Nephron progenitor cell (in vitro differentiated cells): ENCODE measurements at regions not wholly inside any gene's neighbourhood (a gene's known extent, or its start where the extent isn't known, plus 50 kb on each side); places are given as distances from the start of the nearest gene placed in this dataset.
"Not testable (repeated sequence)": the region's sequence is repeated elsewhere in the genome, so short reads cannot be mapped to it uniquely, and the experiment has no call there.

Source experiments
- DNase-seq: peaks from one replicate; pipeline ENCODE4 v3.0.0; 2021
- H3K27ac Mint-ChIP-seq: 2 replicates; pipeline ENCODE4 v1.8.0; 2021; ENCODE audit warnings: mild to moderate bottlenecking, moderate library complexity, mixed read lengths
- H3K27me3 Mint-ChIP-seq: 2 replicates; pipeline ENCODE4 v1.8.0; 2021; ENCODE audit warnings: mild to moderate bottlenecking, low read depth, mixed read lengths; ENCODE audit not compliant: poor library complexity
- H3K36me3 Mint-ChIP-seq: 2 replicates; pipeline ENCODE4 v1.8.0; 2021; ENCODE audit warnings: low read depth, mixed read lengths
- H3K4me1 Mint-ChIP-seq: 2 replicates; pipeline ENCODE4 v1.8.0; 2021; ENCODE audit warnings: mixed read lengths
- H3K4me3 Mint-ChIP-seq: 2 replicates; pipeline ENCODE4 v1.8.0; 2021; ENCODE audit warnings: mild to moderate bottlenecking, moderate library complexity, mixed read lengths
- H3K9me3 Mint-ChIP-seq: 2 replicates; pipeline ENCODE4 v1.8.0; 2021; ENCODE audit warnings: mild to moderate bottlenecking, moderate library complexity, mixed read lengths
- TF ChIP-seq, protein P1 (sequence below): fragments of 200-600 bp; sonication (generic); IDR thresholded peaks from 2 replicates; pipeline ENCODE4 v1.5.0; 2021; ENCODE audit warnings: antibody characterized with exemption

DNA sequence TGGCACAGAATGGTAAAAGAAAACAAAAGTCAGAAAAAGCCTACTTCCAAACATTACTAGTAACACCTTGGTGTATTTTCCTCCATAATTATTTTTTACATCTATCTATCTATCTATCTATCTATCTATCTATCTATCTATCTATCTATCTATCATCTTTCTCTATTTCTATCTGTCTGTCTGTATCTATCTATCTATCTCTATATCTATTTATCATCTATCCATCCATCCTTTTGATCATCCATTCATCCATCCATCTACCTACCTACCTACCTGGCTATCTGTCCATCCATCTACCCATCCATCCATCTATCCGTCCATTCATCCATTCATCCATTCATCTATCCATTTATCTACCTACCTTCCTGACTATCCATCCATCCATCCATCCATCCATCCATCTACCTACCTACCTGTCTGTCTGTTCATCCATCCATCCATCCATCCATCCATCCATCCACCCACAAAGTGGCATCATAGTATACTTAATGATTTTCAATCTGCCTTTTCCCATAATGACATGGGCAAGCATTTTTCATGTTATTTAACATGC is 121.9 kb upstream of the NEK6 start:
- Mint-ChIP-seq H3K36me3 (no peaks in the 10 kb centered on the region), H3K4me1 (peaks cover 5% of the 10 kb centered on the region), H3K4me3 (no peak overlapping the region), H3K27me3 (peaks cover 11% of the 10 kb centered on the region), H3K9me3 (no peaks in the 10 kb centered on the region), H3K27ac (no peak overlapping the region)
- TF ChIP-seq, protein P1, sequence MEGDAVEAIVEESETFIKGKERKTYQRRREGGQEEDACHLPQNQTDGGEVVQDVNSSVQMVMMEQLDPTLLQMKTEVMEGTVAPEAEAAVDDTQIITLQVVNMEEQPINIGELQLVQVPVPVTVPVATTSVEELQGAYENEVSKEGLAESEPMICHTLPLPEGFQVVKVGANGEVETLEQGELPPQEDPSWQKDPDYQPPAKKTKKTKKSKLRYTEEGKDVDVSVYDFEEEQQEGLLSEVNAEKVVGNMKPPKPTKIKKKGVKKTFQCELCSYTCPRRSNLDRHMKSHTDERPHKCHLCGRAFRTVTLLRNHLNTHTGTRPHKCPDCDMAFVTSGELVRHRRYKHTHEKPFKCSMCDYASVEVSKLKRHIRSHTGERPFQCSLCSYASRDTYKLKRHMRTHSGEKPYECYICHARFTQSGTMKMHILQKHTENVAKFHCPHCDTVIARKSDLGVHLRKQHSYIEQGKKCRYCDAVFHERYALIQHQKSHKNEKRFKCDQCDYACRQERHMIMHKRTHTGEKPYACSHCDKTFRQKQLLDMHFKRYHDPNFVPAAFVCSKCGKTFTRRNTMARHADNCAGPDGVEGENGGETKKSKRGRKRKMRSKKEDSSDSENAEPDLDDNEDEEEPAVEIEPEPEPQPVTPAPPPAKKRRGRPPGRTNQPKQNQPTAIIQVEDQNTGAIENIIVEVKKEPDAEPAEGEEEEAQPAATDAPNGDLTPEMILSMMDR = no peak
- no peak for DNase-seq

DNA sequence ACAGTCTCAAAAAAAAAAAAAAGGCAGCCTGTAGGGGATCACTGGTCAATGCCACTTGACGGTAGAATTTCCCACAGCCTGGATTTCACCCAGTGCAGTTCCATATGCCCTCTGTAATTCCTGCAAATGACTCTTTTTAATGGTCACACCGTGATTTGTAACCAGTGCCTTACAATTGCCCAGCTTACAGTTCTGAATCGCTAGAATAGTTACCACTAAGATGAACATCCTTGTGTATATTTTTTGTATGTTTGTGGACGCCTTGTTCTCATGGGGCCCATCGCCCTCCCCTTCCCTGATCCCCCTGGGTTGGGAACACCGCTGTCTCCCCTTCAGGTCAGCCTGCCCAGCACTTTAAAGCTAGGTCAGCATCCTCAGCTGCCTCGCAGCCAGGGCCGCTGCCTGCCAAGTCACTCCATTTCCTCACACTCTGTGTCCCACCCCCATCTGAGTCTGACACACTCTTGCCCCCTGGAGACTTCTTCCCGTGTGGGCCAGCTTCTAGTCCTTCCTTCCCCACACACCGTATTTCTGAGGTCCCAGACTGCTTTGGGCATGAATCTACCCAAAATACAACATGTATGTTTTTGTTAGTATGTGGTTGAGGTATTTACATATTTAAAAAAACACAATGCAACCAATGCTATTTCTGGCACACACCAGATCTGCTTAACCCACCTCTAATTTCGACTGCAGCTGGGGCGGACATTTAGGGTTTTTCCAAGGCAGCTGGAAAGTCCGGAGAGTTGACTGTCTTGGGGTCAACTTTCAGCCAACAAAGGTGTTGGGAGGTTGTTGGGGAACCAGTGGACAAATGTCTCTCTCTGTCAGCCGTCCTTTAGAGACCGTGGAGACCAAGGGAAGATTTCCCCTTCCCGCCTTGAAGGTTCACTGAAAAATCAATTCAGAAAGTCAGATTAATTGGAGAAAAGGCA is 120.5 kb upstream of the NEK6 start:
- Mint-ChIP-seq H3K4me1 (no peaks in the 10 kb centered on the region), H3K4me3 (no peak overlapping the region), H3K9me3 (no peaks in the 10 kb centered on the region), H3K36me3 (no peaks in the 10 kb centered on the region), H3K27me3 (peaks cover 8% of the 10 kb centered on the region), H3K27ac (no peak overlapping the region)
- TF ChIP-seq, protein P1 = no peak
- no peak for DNase-seq

DNA sequence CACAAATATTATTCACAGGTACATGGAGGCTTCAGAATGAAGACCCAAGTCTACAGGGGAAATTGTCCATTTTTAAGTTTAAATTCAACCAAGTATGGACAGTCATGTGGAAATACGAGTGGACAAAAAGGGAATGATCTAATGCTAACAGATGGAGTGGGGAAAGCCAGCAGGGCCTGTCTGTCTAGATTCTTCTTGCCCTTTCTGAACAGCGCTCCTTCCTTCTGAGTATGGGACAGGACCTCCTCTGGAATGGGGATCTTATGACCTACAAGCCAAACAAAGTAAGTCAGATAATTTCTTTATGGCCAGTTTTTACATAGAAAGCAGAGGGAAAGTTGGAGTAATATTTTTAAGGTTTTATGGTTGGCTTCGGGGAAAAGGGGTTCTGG is 119.8 kb upstream of the NEK6 start:
- TF ChIP-seq, protein P1 = no peak
- Mint-ChIP-seq H3K36me3 (no peaks in the 10 kb centered on the region), H3K27ac (no peak overlapping the region), H3K4me3 (no peak overlapping the region), H3K27me3 (peaks cover 8% of the 10 kb centered on the region), H3K4me1 (no peaks in the 10 kb centered on the region), H3K9me3 (no peaks in the 10 kb centered on the region)
- no peak for DNase-seq

DNA sequence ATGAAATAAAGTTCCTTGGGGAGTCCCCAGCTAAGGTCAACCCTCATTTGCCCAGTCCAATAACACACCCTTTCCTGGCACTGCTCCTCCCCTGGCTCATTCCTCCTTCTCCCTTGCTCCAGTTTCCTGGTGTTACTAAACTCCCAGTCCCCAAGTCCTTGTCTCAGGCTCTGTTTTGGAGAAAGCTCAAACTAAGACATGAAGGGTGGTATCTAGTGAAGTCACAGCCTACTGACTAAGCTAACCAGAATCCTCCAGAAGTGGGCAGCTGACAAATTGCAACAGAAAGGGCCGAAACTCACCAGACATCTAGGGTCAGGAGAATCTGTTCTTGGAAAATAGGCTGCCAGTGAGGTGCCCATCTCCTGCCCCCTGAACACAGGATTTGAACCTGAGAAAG is 118.7 kb upstream of the NEK6 start:
- no peak overlapping the region for H3K4me3 Mint-ChIP-seq
- H3K9me3 Mint-ChIP-seq = no peaks in the 10 kb centered on the region
- H3K27me3 Mint-ChIP-seq = peaks cover 8% of the 10 kb centered on the region
- no peak overlapping the region for H3K27ac Mint-ChIP-seq
- no peaks in the 10 kb centered on the region for H3K4me1 Mint-ChIP-seq
- TF ChIP-seq, protein P1 = no peak
- H3K36me3 Mint-ChIP-seq = no peaks in the 10 kb centered on the region
- DNase-seq = no peak

DNA sequence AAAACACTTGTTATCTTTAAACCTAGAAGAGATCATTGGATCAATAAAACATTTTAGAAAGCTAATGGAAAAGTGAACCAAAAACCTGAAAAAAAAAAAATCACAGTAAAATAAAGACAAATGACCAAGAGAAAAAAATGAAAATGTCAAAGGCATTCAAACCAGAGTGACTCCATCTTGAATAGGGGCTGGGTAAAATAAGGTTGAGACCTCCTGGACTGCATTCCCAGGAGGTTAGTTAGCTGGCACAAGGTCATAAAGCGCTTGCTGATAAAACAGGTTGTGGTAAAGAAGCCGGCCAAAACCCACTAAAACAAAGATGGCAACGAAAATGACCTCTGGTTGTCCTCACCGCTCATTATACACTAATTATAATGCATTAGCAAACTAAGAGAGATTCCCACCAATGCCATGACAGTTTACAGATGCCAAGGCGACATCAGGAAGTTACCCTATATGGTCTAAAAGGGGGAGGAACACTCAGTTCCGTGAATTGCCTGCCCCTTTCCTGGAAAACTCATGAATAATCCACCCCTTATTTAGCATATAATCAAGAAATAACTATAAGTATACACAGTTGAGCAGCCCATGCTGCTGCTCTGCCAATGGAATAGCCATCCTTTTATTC is 116.7 kb upstream of the NEK6 start:
- Mint-ChIP-seq H3K4me3 (no peak overlapping the region), H3K27me3 (peaks cover 4% of the 10 kb centered on the region), H3K9me3 (no peaks in the 10 kb centered on the region), H3K36me3 (no peaks in the 10 kb centered on the region), H3K27ac (no peak overlapping the region), H3K4me1 (no peaks in the 10 kb centered on the region)
- no peak for DNase-seq
- TF ChIP-seq, protein P1 = no peak

DNA sequence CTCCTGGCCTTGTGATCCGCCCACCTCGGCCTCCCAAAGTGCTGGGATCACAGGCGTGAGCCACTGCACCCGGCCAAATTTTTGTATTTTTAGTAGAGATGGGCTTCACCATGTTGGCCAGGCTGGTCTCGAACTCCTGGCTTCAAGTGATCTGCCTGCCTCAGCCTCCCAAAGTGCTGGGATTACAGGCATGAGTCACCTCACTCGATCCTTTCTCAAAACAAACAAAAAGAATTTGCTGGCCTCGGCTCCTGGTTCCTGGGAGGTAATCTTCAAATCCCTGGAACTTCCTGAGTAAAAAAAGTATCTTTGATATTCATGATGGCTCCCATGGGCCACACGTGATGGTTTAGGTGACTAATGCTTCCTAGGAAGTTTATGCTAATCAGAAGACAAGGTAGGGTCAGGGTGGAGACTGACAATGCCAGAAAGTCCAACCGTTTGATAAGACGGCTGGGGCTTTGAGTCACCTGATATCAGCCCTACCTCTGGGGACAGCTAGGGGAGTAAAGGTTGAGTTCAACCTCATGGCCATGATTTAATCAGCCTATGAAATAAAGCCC is 113.1 kb upstream of the NEK6 start:
- not testable (repeated sequence) for H3K27ac Mint-ChIP-seq, H3K9me3 Mint-ChIP-seq, H3K4me3 Mint-ChIP-seq, H3K4me1 Mint-ChIP-seq, H3K36me3 Mint-ChIP-seq, DNase-seq
- peaks cover 13% of the 10 kb centered on the region for H3K27me3 Mint-ChIP-seq
